SU-DHL-6 (cell line): ENCODE measurements at regions not wholly inside any gene's neighbourhood (a gene's known extent, or its start where the extent isn't known, plus 50 kb on each side); places are given as distances from the start of the nearest gene placed in this dataset.

Experiments used
- EZH2phosphoT487 ChIP-seq: fragments of 200-600 bp; sonication (generic), shearing (Covaris generic); conservative IDR thresholded peaks from 2 replicates; pipeline ENCODE4 v1.6.1; 2018; ENCODE audit warnings: mild to moderate bottlenecking, antibody characterized with exemption, low read length, moderate library complexity, mixed read lengths
- TF ChIP-seq, protein P1 (sequence below): fragments of 200-600 bp; sonication (generic); IDR thresholded peaks from one replicate; pipeline ENCODE4 v1.5.1; 2017; ENCODE audit warnings: antibody characterized with exemption, mild to moderate bottlenecking, low read length, moderate library complexity; ENCODE audit not compliant: insufficient read depth, poor library complexity, severe bottlenecking

DNA sequence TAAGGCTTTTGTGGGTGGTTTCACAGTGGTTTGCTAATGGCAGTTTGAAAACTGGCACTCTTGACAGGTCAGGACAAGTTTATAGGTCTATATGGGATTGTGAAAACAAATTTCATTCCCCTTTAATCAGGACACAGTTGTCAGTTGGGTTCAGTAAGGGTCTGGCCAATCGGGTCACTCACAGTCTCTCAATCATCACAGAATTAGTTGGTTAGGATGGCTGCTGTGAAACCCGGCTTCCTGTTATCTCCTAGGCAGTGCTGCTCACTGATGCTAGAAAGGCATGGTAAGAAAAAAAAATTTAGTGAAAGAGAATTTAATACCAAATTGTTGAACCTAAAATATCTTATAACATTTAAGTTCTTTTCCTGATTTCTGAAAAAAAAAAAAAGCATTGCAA is 1730.1 kb downstream of the EFNB2 start:
- TF ChIP-seq, protein P1, sequence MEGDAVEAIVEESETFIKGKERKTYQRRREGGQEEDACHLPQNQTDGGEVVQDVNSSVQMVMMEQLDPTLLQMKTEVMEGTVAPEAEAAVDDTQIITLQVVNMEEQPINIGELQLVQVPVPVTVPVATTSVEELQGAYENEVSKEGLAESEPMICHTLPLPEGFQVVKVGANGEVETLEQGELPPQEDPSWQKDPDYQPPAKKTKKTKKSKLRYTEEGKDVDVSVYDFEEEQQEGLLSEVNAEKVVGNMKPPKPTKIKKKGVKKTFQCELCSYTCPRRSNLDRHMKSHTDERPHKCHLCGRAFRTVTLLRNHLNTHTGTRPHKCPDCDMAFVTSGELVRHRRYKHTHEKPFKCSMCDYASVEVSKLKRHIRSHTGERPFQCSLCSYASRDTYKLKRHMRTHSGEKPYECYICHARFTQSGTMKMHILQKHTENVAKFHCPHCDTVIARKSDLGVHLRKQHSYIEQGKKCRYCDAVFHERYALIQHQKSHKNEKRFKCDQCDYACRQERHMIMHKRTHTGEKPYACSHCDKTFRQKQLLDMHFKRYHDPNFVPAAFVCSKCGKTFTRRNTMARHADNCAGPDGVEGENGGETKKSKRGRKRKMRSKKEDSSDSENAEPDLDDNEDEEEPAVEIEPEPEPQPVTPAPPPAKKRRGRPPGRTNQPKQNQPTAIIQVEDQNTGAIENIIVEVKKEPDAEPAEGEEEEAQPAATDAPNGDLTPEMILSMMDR: no peak
- no peak for TF ChIP-seq EZH2phosphoT487
